Peyer's patch (tissue), 4 donors: ENCODE measurements at regions not wholly inside any gene's neighbourhood (a gene's known extent, or its start where the extent isn't known, plus 50 kb on each side); places are given as distances from the start of the nearest gene placed in this dataset.

ENCODE experiments used
- POLR2A ChIP-seq, 2 donors: fragments of 450-650 bp; IDR thresholded peaks; one replicate each; pipeline ENCODE4 v1.5.1; 2017; ENCODE audit warnings: antibody characterized with exemption in 2 of 2, mild to moderate bottlenecking in 2 of 2, moderate library complexity in 2 of 2
- TF ChIP-seq, protein P1 (sequence below), 6 experiments: fragments of 450-650 bp in 4 of 6; fragments of 200-600 bp in 2 of 6; sonication (generic) in 1 of 6; IDR thresholded peaks; one replicate each; pipeline ENCODE4 v1.5.1; 2017 to 2019; ENCODE audit warnings: antibody characterized with exemption in 6 of 6, mild to moderate bottlenecking in 3 of 6, moderate library complexity in 1 of 6

DNA sequence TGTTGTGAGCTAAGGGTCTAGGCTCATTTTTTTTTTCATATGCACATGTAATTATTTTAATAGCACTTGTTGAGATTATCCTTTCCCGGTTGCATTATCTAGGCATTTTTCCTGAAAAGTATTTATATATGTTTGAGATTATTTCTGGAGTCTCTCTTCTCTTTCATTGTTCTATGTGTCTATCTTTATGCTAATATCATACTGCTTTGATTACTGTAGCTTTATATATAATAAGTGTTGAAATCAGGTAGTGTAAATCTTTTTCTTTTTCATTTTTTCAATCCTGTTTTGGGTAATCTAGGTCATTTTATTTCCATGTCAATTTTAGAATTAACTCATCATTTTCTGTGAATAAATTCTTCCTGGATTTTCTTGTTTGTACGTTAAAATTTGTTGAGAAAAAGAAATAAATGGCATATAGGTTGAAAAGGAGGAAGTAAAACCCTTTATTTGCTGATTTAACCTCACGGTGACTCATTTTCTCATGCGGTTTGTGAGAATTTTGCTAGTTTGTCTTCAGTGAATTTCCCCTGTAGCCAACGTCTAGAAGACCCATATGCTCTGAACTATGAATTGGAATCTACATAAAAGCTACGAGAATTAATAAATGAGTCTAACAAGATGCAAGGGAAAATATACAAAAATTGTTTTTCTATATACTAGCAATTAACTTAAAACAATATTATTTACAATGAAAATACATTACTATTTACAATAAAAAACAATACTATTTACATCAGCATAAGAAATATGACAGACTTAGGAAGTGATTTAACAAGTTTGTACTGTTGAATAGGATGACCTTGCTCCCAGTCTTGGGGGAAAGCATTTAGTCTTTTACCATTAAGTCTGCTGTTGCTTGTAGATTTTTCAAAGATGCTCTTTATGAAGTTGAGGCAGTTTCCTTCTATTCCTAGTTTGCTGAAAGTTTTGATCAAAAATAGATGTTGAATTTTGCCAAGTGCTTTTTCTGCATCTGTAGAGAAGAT, 105.0 kb downstream of the SNAPC1 start:
- TF ChIP-seq, protein P1, sequence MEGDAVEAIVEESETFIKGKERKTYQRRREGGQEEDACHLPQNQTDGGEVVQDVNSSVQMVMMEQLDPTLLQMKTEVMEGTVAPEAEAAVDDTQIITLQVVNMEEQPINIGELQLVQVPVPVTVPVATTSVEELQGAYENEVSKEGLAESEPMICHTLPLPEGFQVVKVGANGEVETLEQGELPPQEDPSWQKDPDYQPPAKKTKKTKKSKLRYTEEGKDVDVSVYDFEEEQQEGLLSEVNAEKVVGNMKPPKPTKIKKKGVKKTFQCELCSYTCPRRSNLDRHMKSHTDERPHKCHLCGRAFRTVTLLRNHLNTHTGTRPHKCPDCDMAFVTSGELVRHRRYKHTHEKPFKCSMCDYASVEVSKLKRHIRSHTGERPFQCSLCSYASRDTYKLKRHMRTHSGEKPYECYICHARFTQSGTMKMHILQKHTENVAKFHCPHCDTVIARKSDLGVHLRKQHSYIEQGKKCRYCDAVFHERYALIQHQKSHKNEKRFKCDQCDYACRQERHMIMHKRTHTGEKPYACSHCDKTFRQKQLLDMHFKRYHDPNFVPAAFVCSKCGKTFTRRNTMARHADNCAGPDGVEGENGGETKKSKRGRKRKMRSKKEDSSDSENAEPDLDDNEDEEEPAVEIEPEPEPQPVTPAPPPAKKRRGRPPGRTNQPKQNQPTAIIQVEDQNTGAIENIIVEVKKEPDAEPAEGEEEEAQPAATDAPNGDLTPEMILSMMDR (IDR thresholded peaks at IDR 0.05) = no peak
- TF ChIP-seq POLR2A (IDR thresholded peaks at IDR 0.05) = no peak
